ENCODE measurements at regions not wholly inside any gene's neighbourhood (a gene's known extent, or its start where the extent isn't known, plus 50 kb on each side); places are given as distances from the start of the nearest gene placed in this dataset.
"Not testable (repeated sequence)": the region's sequence is repeated elsewhere in the genome, so short reads cannot be mapped to it uniquely, and the experiment has no call there.

DNA sequence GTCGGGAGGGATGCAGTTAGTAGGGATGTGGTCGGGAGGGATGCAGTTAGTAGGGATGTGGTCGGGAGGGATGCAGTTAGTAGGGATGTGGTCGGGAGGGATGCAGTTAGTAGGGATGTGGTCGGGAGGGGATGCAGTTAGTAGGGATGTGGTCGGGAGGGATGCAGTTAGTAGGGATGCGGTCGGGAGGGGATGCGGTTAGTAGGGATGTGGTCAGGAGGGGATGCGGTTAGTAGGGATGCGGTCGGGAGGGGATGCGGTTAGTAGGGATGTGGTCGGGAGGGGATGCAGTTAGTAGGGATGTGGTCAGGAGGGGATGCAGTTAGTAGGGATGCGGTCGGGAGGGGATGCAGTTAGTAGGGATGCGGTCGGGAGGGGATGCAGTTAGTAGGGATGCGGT lies 96.2 kb downstream of the BDH1 start:
- H3K4me3 ChIP-seq (ENCODE audit: low read depth, low read length); DNase-seq (ENCODE audit: low read depth); in situ Hi-C loops (cut with HindIII; ENCODE audit: low sequenced_read_pairs): not testable (repeated sequence)

DNA sequence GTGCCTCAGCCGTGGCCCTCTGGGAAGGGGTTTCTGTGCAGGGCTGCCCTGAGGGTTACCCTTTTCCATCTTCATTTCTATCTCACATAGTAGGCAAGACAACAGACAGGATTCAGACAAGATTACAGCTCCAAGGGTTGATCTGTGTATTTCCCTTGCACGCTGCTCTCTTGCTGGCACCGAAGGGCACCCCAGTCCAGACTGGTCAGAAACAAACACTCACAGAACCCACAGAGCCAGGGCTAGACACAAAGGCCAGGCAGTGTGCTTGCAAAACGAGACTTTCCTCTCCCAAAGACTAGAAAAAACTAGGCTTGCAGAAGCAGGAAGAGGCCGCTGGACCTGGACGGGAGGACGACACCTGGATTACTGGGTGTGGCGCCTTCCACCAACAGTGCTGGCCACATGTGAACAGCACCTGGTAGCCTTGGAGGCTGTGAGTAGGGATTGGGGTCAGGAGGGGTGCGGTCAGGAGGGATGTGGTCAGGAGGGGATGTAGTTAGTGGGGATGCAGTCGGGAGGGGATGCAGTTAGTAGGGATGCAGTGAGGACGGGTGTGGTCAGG lies 96.8 kb downstream of the BDH1 start:
- H3K4me3 ChIP-seq (ENCODE audit: low read depth, low read length) = no peak overlapping the region
- TF ChIP-seq, protein P1, sequence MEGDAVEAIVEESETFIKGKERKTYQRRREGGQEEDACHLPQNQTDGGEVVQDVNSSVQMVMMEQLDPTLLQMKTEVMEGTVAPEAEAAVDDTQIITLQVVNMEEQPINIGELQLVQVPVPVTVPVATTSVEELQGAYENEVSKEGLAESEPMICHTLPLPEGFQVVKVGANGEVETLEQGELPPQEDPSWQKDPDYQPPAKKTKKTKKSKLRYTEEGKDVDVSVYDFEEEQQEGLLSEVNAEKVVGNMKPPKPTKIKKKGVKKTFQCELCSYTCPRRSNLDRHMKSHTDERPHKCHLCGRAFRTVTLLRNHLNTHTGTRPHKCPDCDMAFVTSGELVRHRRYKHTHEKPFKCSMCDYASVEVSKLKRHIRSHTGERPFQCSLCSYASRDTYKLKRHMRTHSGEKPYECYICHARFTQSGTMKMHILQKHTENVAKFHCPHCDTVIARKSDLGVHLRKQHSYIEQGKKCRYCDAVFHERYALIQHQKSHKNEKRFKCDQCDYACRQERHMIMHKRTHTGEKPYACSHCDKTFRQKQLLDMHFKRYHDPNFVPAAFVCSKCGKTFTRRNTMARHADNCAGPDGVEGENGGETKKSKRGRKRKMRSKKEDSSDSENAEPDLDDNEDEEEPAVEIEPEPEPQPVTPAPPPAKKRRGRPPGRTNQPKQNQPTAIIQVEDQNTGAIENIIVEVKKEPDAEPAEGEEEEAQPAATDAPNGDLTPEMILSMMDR (IDR thresholded peaks at IDR 0.05; ENCODE audit: low read depth, low read length, missing control alignments) = no peak
- in situ Hi-C loops (cut with HindIII; ENCODE audit: low sequenced_read_pairs) = no loop called here
- no peak for DNase-seq (ENCODE audit: low read depth)

DNA sequence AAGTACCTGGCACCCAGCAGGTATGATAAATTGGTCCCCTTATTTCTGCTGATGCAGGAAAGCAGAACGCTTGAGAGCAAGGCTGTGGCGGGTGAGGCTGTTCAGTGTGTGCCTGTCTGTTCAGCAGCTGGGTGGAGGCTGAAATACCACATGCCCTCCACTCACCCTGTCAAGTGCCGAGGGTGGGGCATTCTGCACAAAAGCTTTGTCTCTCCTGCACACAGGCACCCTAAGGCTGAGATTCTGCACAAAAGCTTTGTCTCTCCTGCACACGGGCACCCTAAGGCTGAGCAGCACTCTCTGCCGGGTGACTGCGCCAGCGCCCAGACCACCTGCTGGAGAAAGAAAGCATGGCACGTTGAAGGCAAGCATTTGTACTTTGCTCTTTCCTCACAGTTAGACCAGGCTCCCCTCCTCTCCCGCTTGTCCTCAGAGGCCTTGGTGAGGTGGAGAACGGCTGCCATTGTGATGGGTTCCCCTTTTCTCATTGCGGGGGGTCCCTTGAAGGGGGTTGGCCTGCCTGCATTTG lies 97.5 kb downstream of the BDH1 start:
- no peak overlapping the region for H3K4me3 ChIP-seq (ENCODE audit: low read depth, low read length)
- TF ChIP-seq, protein P1 (IDR thresholded peaks at IDR 0.05; ENCODE audit: low read depth, low read length, missing control alignments) = peak; percentile 22
- DNase-seq (ENCODE audit: low read depth) = no peak
- in situ Hi-C loops (cut with HindIII; ENCODE audit: low sequenced_read_pairs) = no loop called here

DNA sequence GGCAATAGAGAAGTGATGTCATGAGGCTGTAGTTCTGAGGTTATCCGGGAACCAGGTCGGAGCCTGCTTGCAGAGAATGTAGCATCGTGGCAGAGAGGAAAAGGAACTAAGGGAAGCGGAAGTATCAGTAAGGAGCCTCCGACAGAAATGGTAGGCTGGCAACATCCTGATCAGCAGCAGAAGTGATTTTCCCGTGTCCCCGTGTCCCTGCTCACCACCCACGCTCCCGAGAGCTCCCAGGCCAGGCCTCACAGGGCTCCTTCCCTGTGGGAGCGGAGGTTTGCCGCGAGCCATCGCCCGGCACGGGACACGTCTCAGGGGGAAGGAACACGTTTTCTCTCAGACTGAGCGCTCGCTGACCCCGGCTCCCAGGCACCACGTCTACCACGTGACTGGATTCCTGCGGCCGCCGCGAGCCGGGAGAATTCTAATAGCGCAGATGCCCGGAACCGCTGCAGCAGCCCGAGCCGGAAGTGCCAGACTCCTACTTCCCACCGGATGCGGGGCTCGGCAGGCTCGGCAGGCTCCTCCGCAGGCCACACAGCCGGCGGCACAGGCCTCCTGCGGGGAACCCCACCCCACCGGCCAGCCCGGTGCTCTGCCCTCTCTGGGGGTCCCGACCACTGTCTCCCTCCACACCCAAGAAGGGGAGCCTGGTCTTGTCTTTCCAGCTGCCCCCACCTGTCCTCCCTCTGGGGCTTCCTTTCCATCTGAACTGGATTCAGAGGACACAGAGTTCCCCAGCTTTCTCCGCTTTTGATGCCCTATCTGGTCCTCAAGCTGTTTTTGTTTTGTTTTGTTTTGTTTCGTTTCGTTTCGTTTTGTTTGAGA lies 99.3 kb downstream of the BDH1 start:
- peak; percentile 73 for DNase-seq (ENCODE audit: low read depth)
- TF ChIP-seq, protein P1 (IDR thresholded peaks at IDR 0.05; ENCODE audit: low read depth, low read length, missing control alignments) = no peak
- peak overlapping the region; percentile 25 for H3K4me3 ChIP-seq (ENCODE audit: low read depth, low read length)
- in situ Hi-C loops (cut with HindIII; ENCODE audit: low sequenced_read_pairs) = no loop called here

DNA sequence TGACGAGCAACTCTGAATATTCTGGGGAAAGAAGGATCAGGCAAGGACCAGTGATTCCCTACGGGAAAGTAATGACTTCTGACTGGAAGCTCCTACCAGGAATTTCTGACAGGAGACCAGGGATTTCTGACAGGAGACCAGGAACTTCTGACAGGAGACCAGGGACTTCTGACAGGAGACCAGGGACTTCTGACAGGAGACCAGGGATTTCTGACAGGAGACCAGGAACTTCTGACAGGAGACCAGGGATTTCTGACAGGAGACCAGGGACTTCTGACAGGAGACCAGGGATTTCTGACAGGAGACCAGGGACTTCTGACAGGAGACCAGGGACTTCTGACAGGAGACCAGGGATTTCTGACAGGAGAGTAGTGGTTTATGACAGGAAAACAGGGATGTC lies 100.9 kb downstream of the BDH1 start:
- not testable (repeated sequence) for DNase-seq (ENCODE audit: low read depth); H3K4me3 ChIP-seq (ENCODE audit: low read depth, low read length)
- in situ Hi-C loops (cut with HindIII; ENCODE audit: low sequenced_read_pairs) = loop anchor here (5.0 kb wide), 1 partner anchor 38 kb away; no protein-coding TSS in a partner anchor

DNA sequence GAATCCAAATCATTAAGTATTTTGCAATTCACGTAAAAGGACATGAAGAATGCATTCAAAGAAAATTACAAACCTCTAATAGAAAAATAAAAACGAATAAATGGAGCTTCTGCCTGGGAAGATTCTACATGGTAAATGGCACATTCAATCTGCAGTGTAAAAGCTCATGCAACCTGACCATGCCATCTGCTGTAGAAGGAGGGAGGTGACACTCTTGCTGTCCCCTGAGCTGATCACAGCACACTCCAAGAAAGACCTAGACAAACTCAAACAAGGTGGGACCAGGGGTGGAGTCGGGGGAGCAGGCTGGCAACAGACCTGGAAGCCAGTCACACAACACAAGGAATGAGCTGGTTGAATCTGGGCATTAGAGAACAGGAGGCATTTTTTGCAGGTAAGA lies 101.8 kb downstream of the BDH1 start:
- H3K4me3 ChIP-seq (ENCODE audit: low read depth, low read length) = no peak overlapping the region
- in situ Hi-C loops (cut with HindIII; ENCODE audit: low sequenced_read_pairs) = loop anchor here (5.0 kb wide), 1 partner anchor 37 kb away; no protein-coding TSS in a partner anchor
- TF ChIP-seq, protein P1 (IDR thresholded peaks at IDR 0.05; ENCODE audit: low read depth, low read length, missing control alignments) = peak; percentile 16
- DNase-seq (ENCODE audit: low read depth) = no peak

DNA sequence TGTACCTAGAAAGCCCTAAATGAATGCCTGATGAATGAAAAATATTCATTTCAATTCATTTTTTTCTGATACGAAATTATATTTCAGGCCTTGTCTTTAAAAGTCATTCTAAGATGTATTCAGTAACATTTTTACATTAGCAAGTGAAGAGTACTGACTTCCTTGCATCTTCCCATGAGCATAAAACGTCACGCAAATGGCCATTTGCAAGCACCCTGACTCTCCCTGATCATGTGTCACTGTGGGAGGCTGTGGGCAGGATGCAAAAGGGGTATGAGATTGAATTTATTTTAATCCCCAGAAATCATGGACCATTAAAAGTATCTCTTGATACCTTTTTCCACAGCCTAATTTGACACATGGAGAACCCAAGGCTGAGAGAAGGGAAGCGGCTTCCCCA lies 105.0 kb downstream of the BDH1 start:
- in situ Hi-C loops (cut with HindIII; ENCODE audit: low sequenced_read_pairs) = loop anchor here (5.0 kb wide), 1 partner anchor 34 kb away; no protein-coding TSS in a partner anchor
- no peak for DNase-seq (ENCODE audit: low read depth)
- no peak overlapping the region for H3K4me3 ChIP-seq (ENCODE audit: low read depth, low read length)
- TF ChIP-seq, protein P1 (IDR thresholded peaks at IDR 0.05; ENCODE audit: low read depth, low read length, missing control alignments) = no peak

Data from astrocyte of the cerebellum (primary cell).